Lower leg skin (tissue), 3 donors: ENCODE measurements at regions not wholly inside any gene's neighbourhood (a gene's known extent, or its start where the extent isn't known, plus 50 kb on each side); places are given as distances from the start of the nearest gene placed in this dataset.

Source experiments
- POLR2A ChIP-seq, 2 donors: fragments of 450-650 bp; IDR thresholded peaks; one replicate each; pipeline ENCODE4 v1.6.1; 2016 to 2017; ENCODE audit warnings: antibody characterized with exemption in 2 of 2, mild to moderate bottlenecking in 1 of 2, moderate library complexity in 1 of 2
- TF ChIP-seq, protein P1 (sequence below), 3 donors: fragments of 450-650 bp; IDR thresholded peaks; one replicate each; pipeline ENCODE4 v1.5.1; 2016; ENCODE audit warnings: antibody characterized with exemption in 3 of 3, mild to moderate bottlenecking in 3 of 3, moderate library complexity in 2 of 3

DNA sequence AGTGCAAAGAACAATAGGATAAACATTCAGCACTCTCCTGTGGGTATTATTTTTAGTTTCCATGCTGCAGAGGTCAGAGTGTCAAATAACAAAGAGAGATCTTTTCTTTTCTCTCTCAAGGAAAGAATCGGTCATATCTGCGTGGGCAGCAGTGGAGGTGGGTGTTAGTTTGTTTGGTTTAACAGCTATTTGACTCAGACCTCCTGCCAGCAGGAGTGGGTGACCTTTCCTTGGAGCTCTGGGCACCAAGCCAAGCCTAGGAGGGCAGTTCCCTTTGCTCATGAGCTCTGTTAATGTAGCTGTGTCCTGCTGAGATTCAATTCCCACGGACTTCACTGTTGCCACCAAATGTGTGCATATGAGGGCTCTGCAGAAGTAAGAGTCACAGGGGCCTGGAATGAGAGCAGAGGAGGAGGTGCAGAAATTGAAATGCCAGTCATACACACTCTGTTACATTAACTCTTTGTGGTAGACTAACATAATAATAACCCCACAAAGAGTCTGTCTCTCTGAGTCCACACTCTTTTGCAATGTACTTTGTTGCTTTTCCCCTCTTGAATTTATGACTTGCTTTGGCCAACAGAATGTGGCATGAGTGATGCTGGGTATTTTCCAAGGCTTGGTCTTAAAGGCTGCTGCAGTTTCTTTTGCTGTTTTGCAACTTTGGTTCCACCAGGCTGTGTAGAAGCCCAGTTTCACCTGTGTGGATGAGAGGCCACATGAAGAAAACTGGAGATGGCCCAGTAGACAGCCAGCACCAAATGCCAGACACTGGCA is 76.0 kb upstream of the GRK3 start:
- TF ChIP-seq, protein P1, sequence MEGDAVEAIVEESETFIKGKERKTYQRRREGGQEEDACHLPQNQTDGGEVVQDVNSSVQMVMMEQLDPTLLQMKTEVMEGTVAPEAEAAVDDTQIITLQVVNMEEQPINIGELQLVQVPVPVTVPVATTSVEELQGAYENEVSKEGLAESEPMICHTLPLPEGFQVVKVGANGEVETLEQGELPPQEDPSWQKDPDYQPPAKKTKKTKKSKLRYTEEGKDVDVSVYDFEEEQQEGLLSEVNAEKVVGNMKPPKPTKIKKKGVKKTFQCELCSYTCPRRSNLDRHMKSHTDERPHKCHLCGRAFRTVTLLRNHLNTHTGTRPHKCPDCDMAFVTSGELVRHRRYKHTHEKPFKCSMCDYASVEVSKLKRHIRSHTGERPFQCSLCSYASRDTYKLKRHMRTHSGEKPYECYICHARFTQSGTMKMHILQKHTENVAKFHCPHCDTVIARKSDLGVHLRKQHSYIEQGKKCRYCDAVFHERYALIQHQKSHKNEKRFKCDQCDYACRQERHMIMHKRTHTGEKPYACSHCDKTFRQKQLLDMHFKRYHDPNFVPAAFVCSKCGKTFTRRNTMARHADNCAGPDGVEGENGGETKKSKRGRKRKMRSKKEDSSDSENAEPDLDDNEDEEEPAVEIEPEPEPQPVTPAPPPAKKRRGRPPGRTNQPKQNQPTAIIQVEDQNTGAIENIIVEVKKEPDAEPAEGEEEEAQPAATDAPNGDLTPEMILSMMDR (IDR thresholded peaks at IDR 0.05): no peak
- no peak for TF ChIP-seq POLR2A (IDR thresholded peaks at IDR 0.05)
